Body of pancreas (tissue), 4 donors: ENCODE measurements at regions not wholly inside any gene's neighbourhood (a gene's known extent, or its start where the extent isn't known, plus 50 kb on each side); places are given as distances from the start of the nearest gene placed in this dataset.

Experiments
- CTCF ChIP-seq, 7 experiments: fragments of 450-650 bp in 4 of 7; fragments of 200-600 bp in 3 of 7; sonication (generic) in 3 of 7; IDR thresholded peaks; one replicate each; pipeline ENCODE4 v1.5.1; 2016 to 2019; ENCODE audit warnings: antibody characterized with exemption in 7 of 7
- POLR2A ChIP-seq, 3 donors: fragments of 450-650 bp; IDR thresholded peaks; one replicate each; pipeline ENCODE4 v1.6.1; 2016; ENCODE audit warnings: antibody characterized with exemption in 3 of 3, mild to moderate bottlenecking in 2 of 3

DNA sequence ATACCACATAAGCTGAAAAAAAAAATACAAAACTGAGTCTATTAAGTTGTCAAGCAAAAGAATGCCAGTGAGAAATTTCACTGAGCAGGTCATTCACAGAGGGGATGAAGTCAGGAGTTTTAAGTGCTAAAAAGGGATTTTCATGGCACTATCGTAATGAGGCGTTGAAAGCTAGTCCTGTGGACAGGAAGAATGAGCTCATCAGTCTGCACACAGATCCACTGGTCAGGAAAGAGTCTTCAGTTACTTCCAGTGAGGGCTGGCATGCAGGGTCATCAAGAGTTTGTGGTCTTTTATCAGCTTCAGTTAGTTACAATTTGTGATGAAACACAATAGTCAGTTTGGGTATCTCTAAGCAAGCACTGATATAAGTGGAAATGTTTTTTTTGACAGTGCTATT lies 88.1 kb upstream of the WSCD2 start:
- no peak for TF ChIP-seq POLR2A (IDR thresholded peaks at IDR 0.05)
- no peak for TF ChIP-seq CTCF (IDR thresholded peaks at IDR 0.05)
